NT2/D1 (cell line): ENCODE measurements at regions not wholly inside any gene's neighbourhood (a gene's known extent, or its start where the extent isn't known, plus 50 kb on each side); places are given as distances from the start of the nearest gene placed in this dataset.

Experiments used
- SUZ12 ChIP-seq: IDR thresholded peaks from 2 replicates; pipeline ENCODE4 v1.6.1; 2011; ENCODE audit not compliant: insufficient read length, insufficient read depth; ENCODE audit errors: extremely low read depth
- YY1 ChIP-seq: IDR thresholded peaks from 2 replicates; pipeline ENCODE4 v1.6.1; 2011; ENCODE audit not compliant: insufficient read length, insufficient read depth

- no peak for TF ChIP-seq YY1
- TF ChIP-seq SUZ12: no peak
Measured at GRCh38 chr5:38151878-38152277, 106.5 kb upstream of the EGFLAM start.
